K562 (cell line): ENCODE measurements at regions not wholly inside any gene's neighbourhood (a gene's known extent, or its start where the extent isn't known, plus 50 kb on each side); places are given as distances from the start of the nearest gene placed in this dataset.

ENCODE experiments used
- ATAC-seq: fragments of 200-7000 bp; cut with Tn5 transposase; 3 replicates; pipeline ENCODE4 v1.9.1; 2020; ENCODE audit warnings: moderate library complexity
- BruUV-seq: library from RNA; stranded (reverse); fragments of 400-500 nt; replicated peaks from 2 replicates; lab custom pipeline; 2021; lab: Mats Ljungman, UMichigan
- CTCF ChIA-PET: fragments of 300-600 bp; formaldehyde crosslinking; extraction: SDS; loops from one replicate; lab custom pipeline; 2021; ENCODE audit warnings: low intra/inter-chr PET ratio; lab: Yijun Ruan, JAX
- POLR2A ChIA-PET: fragments of 300-600, 350-650 bp; sonication (Branson Sonifier 250); formaldehyde crosslinking; extraction: SDS; loops from one replicate; lab custom pipeline; 2021; ENCODE audit warnings: antibody characterized with exemption, inconsistent platforms; lab: Yijun Ruan, JAX
- DNase-seq, 4 experiments: peaks; one replicate each; pipeline versions ENCODE4 v3.0.0 to v3.0.0-alpha.2; 2011 to 2018; ENCODE audit warnings: low spot score in 3 of 4, mixed read lengths in 3 of 4; ENCODE audit errors: extremely low read depth in 1 of 4
- FAIRE-seq: peaks from 2 replicates; lab custom pipeline; 2011; peaks lifted over from hg19 to GRCh38; lab: Jason Lieb, UNC
- H2AFZ ChIP-seq: 2 replicates; pipeline ENCODE4 v1.6.0; 2011; ENCODE audit warnings: low read depth, low read length, control low read depth, inconsistent platforms
- H3K27ac ChIP-seq: fragments of 200-600 bp; 3 replicates; pipeline ENCODE4 v1.8.0; 2011; ENCODE audit warnings: low read depth, mild to moderate bottlenecking, control low read depth, inconsistent platforms, low read length, moderate library complexity, mixed read lengths; ENCODE audit errors: extremely low read depth
- H3K27me3 ChIP-seq, 2 experiments: fragments of 300-600 bp in 1 of 2; 2 replicates in 1 of 2; 3 replicates in 1 of 2; pipeline versions ENCODE4 v1.6.0 to v1.8.0; 2011; ENCODE audit warnings: inconsistent platforms in 2 of 2, low read length in 2 of 2, mild to moderate bottlenecking in 1 of 2, mixed read lengths in 1 of 2, moderate library complexity in 1 of 2; ENCODE audit not compliant: control insufficient read depth in 2 of 2, insufficient read depth in 2 of 2
- H3K36me3 ChIP-seq: fragments of 300-600 bp; 3 replicates; pipeline ENCODE4 v1.8.0; 2011; ENCODE audit warnings: mild to moderate bottlenecking, low read length, inconsistent platforms; ENCODE audit not compliant: control insufficient read depth, insufficient read depth
- H3K4me1 ChIP-seq, 2 experiments: fragments of 200-600 bp in 1 of 2; replicated peaks in 1 of 2; 2 replicates in 1 of 2; 3 replicates in 1 of 2; pipeline versions ENCODE4 v1.5.1 to v1.8.0; 2011; ENCODE audit warnings: inconsistent platforms in 2 of 2, low read length in 2 of 2, mild to moderate bottlenecking in 1 of 2, mixed read lengths in 1 of 2, moderate library complexity in 1 of 2; ENCODE audit not compliant: control insufficient read depth in 2 of 2, insufficient read depth in 2 of 2
- H3K4me2 ChIP-seq: 2 replicates; pipeline ENCODE4 v1.6.1; 2011; ENCODE audit warnings: low read length, control low read depth, inconsistent platforms, mixed read lengths; ENCODE audit not compliant: insufficient read depth
- H3K4me3 ChIP-seq: fragments of 200-600 bp; sonication (generic), shearing (Covaris generic); 2 replicates; pipeline ENCODE4 v1.5.1; 2016; ENCODE audit warnings: control low read depth, inconsistent platforms
- H3K79me2 ChIP-seq: fragments of 200-600 bp; 3 replicates; pipeline ENCODE4 v1.8.0; 2011; ENCODE audit warnings: low read length, inconsistent platforms; ENCODE audit not compliant: control insufficient read depth, insufficient read depth
- H3K9ac ChIP-seq, 2 experiments: 2 replicates each; pipeline versions ENCODE4 v1.6.0 to v1.6.1; 2011; ENCODE audit warnings: low read depth in 2 of 2, low read length in 2 of 2, control low read depth in 1 of 2, inconsistent platforms in 1 of 2, mild to moderate bottlenecking in 1 of 2, mixed read lengths in 1 of 2; ENCODE audit not compliant: insufficient read depth in 1 of 2
- H3K9me1 ChIP-seq: one replicate; pipeline ENCODE4 v1.6.0; 2011; ENCODE audit warnings: inconsistent platforms, mild to moderate bottlenecking, low read length, moderate library complexity; ENCODE audit not compliant: control insufficient read depth, insufficient read depth
- H3K9me3 ChIP-seq: replicated peaks from 2 replicates; pipeline ENCODE4 v1.5.1; 2011; ENCODE audit warnings: low read depth, low read length, inconsistent platforms; ENCODE audit not compliant: control insufficient read depth, insufficient read depth
- H4K20me1 ChIP-seq: replicated peaks from 2 replicates; pipeline ENCODE4 v1.6.1; 2011; ENCODE audit warnings: low read length, inconsistent platforms, mixed read lengths; ENCODE audit not compliant: control insufficient read depth, insufficient read depth
- CGGBP1 ChIP-seq: fragments of 250-450 bp; sonication (Bioruptor Pico); IDR thresholded peaks from 2 replicates; pipeline ENCODE4 v1.9.0; 2021; ENCODE audit warnings: mild to moderate bottlenecking
- HLTF ChIP-seq: fragments of 450-650 bp; IDR thresholded peaks from 2 replicates; pipeline ENCODE4 v1.6.1; 2016
- NCOA1 ChIP-seq: fragments of 450-650 bp; IDR thresholded peaks from 2 replicates; pipeline ENCODE4 v1.6.1; 2016; ENCODE audit warnings: low read depth
- RBM25 ChIP-seq: fragments of 200-400 bp; formaldehyde crosslinking; IDR thresholded peaks from 2 replicates; pipeline ENCODE4 v1.6.1; 2018; ENCODE audit warnings: low read length, low read depth, moderate library complexity; ENCODE audit not compliant: severe bottlenecking
- TEAD1 ChIP-seq, 2 experiments: fragments of 450-650 bp in 1 of 2; sonication (generic) in 1 of 2; formaldehyde crosslinking; IDR thresholded peaks; 2 replicates each; pipeline versions ENCODE4 v1.4.0 to v1.8.0; 2020 to 2022; ENCODE audit warnings: mild to moderate bottlenecking in 2 of 2, missing genetic modification reagents in 1 of 2
- ZNF224 ChIP-seq: sonication (generic); formaldehyde crosslinking; IDR thresholded peaks from 2 replicates; pipeline ENCODE4 v1.8.0; 2022; ENCODE audit warnings: mild to moderate bottlenecking, missing genetic modification reagents
- WGBS: fragments of 100-300 bp; shearing (Covaris generic); methylation state at CpG from one replicate; pipeline ENCODE4 v1.1.6; 2016; ENCODE audit warnings: low coverage, mixed read lengths; ENCODE audit not compliant: insufficient coverage; ENCODE audit errors: missing lambda C conversion rate; 5-methylcytosine and 5-hydroxymethylcytosine counted together
- in situ Hi-C: fragments of 300-500 bp; cut with MboI; formaldehyde crosslinking; loops from 4 replicates; pipeline ENCODE4 v1.15.0; 2018; ENCODE audit warnings: inconsistent platforms, mixed read lengths
- intact Hi-C: fragments of 100-400 bp; cut with micrococcal nuclease; formaldehyde crosslinking; loops from 2 replicates; pipeline ENCODE4 v1.14.2; 2022
- TF ChIP-seq, protein P1 (sequence below): fragments of 450-650 bp; formaldehyde crosslinking; IDR thresholded peaks from 2 replicates; pipeline ENCODE4 v1.4.0; 2022; ENCODE audit warnings: missing genetic modification characterization

- H3K4me3 ChIP-seq: no peak overlapping the region
- WGBS: 0% methylated on average over 8 of the region's 8 CpGs
- intact Hi-C loops (no loop called here), in situ Hi-C loops (no loop called here)
- ATAC-seq (no peak), DNase-seq (no peak), FAIRE-seq (no peak)
- no peaks in the 10 kb centered on the region; a peak in 1 of 5 replicates for H3K4me1 ChIP-seq
- CTCF ChIA-PET: no interaction called here
- no peaks in the 10 kb centered on the region for H3K9me1 ChIP-seq
- H3K27me3 ChIP-seq: peaks cover 10 to 37% of the 10 kb centered on the region in 2 experiments; a peak in 4 of 5 replicates
- no peak overlapping the region for H2AFZ ChIP-seq
- no peaks in the 10 kb centered on the region for H3K36me3 ChIP-seq
- POLR2A ChIA-PET: no interaction called here
- H3K79me2 ChIP-seq: no peaks in the 10 kb centered on the region
- no TSS peak for BruUV-seq
- no peak overlapping the region for H3K4me2 ChIP-seq
- H3K9me3 ChIP-seq: no peaks in the 10 kb centered on the region
- no peak for TF ChIP-seq NCOA1
- TF ChIP-seq, protein P1, sequence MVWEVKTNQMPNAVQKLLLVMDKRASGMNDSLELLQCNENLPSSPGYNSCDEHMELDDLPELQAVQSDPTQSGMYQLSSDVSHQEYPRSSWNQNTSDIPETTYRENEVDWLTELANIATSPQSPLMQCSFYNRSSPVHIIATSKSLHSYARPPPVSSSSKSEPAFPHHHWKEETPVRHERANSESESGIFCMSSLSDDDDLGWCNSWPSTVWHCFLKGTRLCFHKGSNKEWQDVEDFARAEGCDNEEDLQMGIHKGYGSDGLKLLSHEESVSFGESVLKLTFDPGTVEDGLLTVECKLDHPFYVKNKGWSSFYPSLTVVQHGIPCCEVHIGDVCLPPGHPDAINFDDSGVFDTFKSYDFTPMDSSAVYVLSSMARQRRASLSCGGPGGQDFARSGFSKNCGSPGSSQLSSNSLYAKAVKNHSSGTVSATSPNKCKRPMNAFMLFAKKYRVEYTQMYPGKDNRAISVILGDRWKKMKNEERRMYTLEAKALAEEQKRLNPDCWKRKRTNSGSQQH (CRISPR knock-in tag): no peak
- no peak for TF ChIP-seq ZNF224 (CRISPR knock-in tag)
- TF ChIP-seq RBM25: no peak
- TF ChIP-seq HLTF: no peak
- TF ChIP-seq TEAD1 (CRISPR knock-in tag; IDR thresholded peaks at IDR 0.05): no peak
- no peak for TF ChIP-seq CGGBP1 (CRISPR knock-in tag)
- no peaks in the 10 kb centered on the region for H4K20me1 ChIP-seq
- H3K9ac ChIP-seq: no peak overlapping the region
- H3K27ac ChIP-seq: no peak overlapping the region
These were observed 84.5 kb upstream of the MEF2A start for GRCh38 chr15:99481113-99481950.
